ENCODE measurements at regions not wholly inside any gene's neighbourhood (a gene's known extent, or its start where the extent isn't known, plus 50 kb on each side); places are given as distances from the start of the nearest gene placed in this dataset.

DNA sequence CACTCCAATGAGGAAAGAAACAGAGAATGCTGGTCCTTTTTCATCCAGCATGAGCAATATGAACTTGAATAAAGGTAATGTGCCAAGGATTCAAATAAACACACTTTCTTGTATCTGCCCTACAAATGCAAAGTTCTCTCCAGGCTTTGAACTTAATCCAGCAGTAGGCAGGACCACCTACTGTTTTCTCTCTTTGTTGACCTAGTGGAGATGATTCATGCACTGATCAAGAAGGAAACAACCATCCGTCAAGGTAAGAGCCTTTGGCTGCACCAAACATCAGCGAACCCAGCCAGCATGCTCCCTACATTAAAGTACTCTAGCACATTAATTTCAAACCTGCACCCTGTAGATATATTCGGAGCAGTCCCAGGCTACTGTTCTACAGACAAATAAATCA is 489.3 kb downstream of the GALC start:
- H3K9me3 Mint-ChIP-seq = no peaks in the 10 kb centered on the region
- intact Hi-C loops (cut with DNase I, micrococcal nuclease) = no loop called here
- no peak overlapping the region for H3K4me3 Mint-ChIP-seq
- Histone ChIP-seq H3K36me3 (ENCODE audit: insufficient read depth, low read length) (no peaks in the 10 kb centered on the region), H3K9me3 (ENCODE audit: control insufficient read depth in 1 of 2, insufficient read depth in 1 of 2, low read length in 2 of 2) (no peaks in the 10 kb centered on the region), H3K4me3 (ENCODE audit: low read length) (no peak overlapping the region), H3K4me1 (ENCODE audit: insufficient read depth, low read length) (no peaks in the 10 kb centered on the region), H3K27ac (ENCODE audit: low read depth in 1 of 2, low read length in 2 of 2) (no peak overlapping the region), H3K27me3 (ENCODE audit: control insufficient read depth in 1 of 2, insufficient read depth in 2 of 2, low read length in 2 of 2) (no peaks in the 10 kb centered on the region)
- no peaks in the 10 kb centered on the region for H3K27me3 Mint-ChIP-seq
- ATAC-seq (ENCODE audit: poor library complexity) = no peak
- ChIA-PET POLR2A (no interaction called here), CTCF (no interaction called here)
- no peak overlapping the region for H3K27ac Mint-ChIP-seq
- H3K36me3 Mint-ChIP-seq (ENCODE audit: low read depth) = no peaks in the 10 kb centered on the region
- no peaks in the 10 kb centered on the region for H3K4me1 Mint-ChIP-seq (ENCODE audit: low read depth)
- no peak for TF ChIP-seq CTCF (IDR thresholded peaks at IDR 0.05)
- no peak for DNase-seq

- ChIA-PET POLR2A (no interaction called here), CTCF (no interaction called here)
- Mint-ChIP-seq H3K36me3 (ENCODE audit: low read depth) (no peaks in the 10 kb centered on the region), H3K27ac (no peak overlapping the region), H3K4me3 (no peak overlapping the region), H3K27me3 (no peaks in the 10 kb centered on the region), H3K9me3 (peaks cover 2% of the 10 kb centered on the region), H3K4me1 (ENCODE audit: low read depth) (no peaks in the 10 kb centered on the region)
- intact Hi-C loops (cut with DNase I, micrococcal nuclease) = no loop called here
- H3K27me3 ChIP-seq (ENCODE audit: control insufficient read depth in 1 of 2, insufficient read depth in 2 of 2, low read length in 2 of 2) = no peaks in the 10 kb centered on the region
- no peak overlapping the region for H3K27ac ChIP-seq (ENCODE audit: low read depth in 1 of 2, low read length in 2 of 2)
- TF ChIP-seq CTCF (IDR thresholded peaks at IDR 0.05) = no peak
- DNase-seq (no peak), ATAC-seq (ENCODE audit: poor library complexity) (no peak)
- no peaks in the 10 kb centered on the region for H3K9me3 ChIP-seq (ENCODE audit: control insufficient read depth in 1 of 2, insufficient read depth in 1 of 2, low read length in 2 of 2)
- H3K4me1 ChIP-seq (ENCODE audit: insufficient read depth, low read length) = no peaks in the 10 kb centered on the region
- H3K36me3 ChIP-seq (ENCODE audit: insufficient read depth, low read length) = no peaks in the 10 kb centered on the region
- no peak overlapping the region for H3K4me3 ChIP-seq (ENCODE audit: low read length)
These were observed 495.7 kb downstream of the GALC start for GRCh38 chr14:87497301-87497700.

DNA sequence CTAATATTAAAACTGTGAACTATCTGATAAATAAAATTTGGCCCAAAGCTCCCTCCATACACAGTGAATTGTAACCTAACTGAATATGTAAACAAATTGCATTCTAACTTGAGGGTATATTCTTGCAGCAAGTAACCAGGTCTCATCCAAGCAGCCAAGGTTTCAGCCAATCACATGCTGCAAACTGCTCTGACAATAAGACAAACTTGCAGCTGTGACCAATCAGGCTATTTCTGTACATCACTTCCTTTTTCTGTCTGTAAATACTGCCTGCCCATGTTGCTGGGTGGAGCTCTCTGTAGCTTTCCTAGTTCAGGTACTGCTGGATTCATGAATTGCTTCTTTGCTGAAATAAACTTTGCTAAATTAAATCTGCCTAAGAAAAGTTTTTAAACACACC is 499.0 kb downstream of the GALC start:
- Histone ChIP-seq H3K27ac (ENCODE audit: low read depth in 1 of 2, low read length in 2 of 2) (no peak overlapping the region), H3K4me3 (ENCODE audit: low read length) (no peak overlapping the region), H3K9me3 (ENCODE audit: control insufficient read depth in 1 of 2, insufficient read depth in 1 of 2, low read length in 2 of 2) (no peaks in the 10 kb centered on the region), H3K4me1 (ENCODE audit: insufficient read depth, low read length) (no peaks in the 10 kb centered on the region), H3K27me3 (ENCODE audit: control insufficient read depth in 1 of 2, insufficient read depth in 2 of 2, low read length in 2 of 2) (no peaks in the 10 kb centered on the region), H3K36me3 (ENCODE audit: insufficient read depth, low read length) (no peaks in the 10 kb centered on the region)
- ATAC-seq (ENCODE audit: poor library complexity) (no peak), DNase-seq (no peak)
- Mint-ChIP-seq H3K4me1 (ENCODE audit: low read depth) (no peaks in the 10 kb centered on the region), H3K36me3 (ENCODE audit: low read depth) (no peaks in the 10 kb centered on the region), H3K9me3 (peaks cover 2% of the 10 kb centered on the region), H3K4me3 (no peak overlapping the region), H3K27ac (no peak overlapping the region), H3K27me3 (no peaks in the 10 kb centered on the region)
- CTCF ChIA-PET = no interaction called here
- intact Hi-C loops (cut with DNase I, micrococcal nuclease) = no loop called here
- POLR2A ChIA-PET = no interaction called here
- TF ChIP-seq CTCF (IDR thresholded peaks at IDR 0.05) = no peak
